K562 (cell line): ENCODE measurements at regions not wholly inside any gene's neighbourhood (a gene's known extent, or its start where the extent isn't known, plus 50 kb on each side); places are given as distances from the start of the nearest gene placed in this dataset.

ENCODE experiments used
- EZH2 ChIP-seq: IDR thresholded peaks from 2 replicates; pipeline ENCODE4 v1.6.1; 2012; ENCODE audit warnings: low read depth, mild to moderate bottlenecking, inconsistent platforms, low read length, borderline replicate concordance
- RBM15 ChIP-seq: fragments of 200-400 bp; formaldehyde crosslinking; IDR thresholded peaks from 2 replicates; pipeline ENCODE4 v1.6.1; 2018; ENCODE audit warnings: mild to moderate bottlenecking, low read length, moderate library complexity; ENCODE audit not compliant: insufficient read depth
- RCOR1 ChIP-seq, 2 experiments: IDR thresholded peaks; 2 replicates each; pipeline ENCODE4 v1.6.1; 2012; ENCODE audit warnings: low read depth in 2 of 2, low read length in 2 of 2, borderline replicate concordance in 1 of 2, improper control_type of control experiment in 1 of 2
- TSHZ1 ChIP-seq: fragments of 250-450 bp; sonication (Bioruptor Pico); IDR thresholded peaks from 2 replicates; pipeline ENCODE4 v1.4.0; 2020; ENCODE audit warnings: mild to moderate bottlenecking, moderate library complexity
- ZNF143 ChIP-seq: sonication (generic); formaldehyde crosslinking; IDR thresholded peaks from 2 replicates; pipeline ENCODE4 v1.9.0; 2022; ENCODE audit warnings: mild to moderate bottlenecking, missing genetic modification reagents
- TF ChIP-seq, protein P1 (sequence below), 2 experiments: fragments of 450-650 bp in 1 of 2; sonication (generic) in 1 of 2; formaldehyde crosslinking in 1 of 2; IDR thresholded peaks in 1 of 2; conservative IDR thresholded peaks in 1 of 2; 2 replicates each; pipeline versions ENCODE4 v1.6.1 to v1.8.1; 2016 to 2023; ENCODE audit warnings: mild to moderate bottlenecking in 2 of 2, moderate library complexity in 2 of 2, inconsistent platforms in 1 of 2, missing genetic modification reagents in 1 of 2
- TF ChIP-seq, protein P2 (sequence below): conservative IDR thresholded peaks from 2 replicates; pipeline ENCODE4 v1.6.1; 2011; ENCODE audit warnings: low read depth, mild to moderate bottlenecking, low read length; ENCODE audit not compliant: control insufficient read depth
- TF ChIP-seq, protein P3 (sequence below): sonication (generic); formaldehyde crosslinking; IDR thresholded peaks from 2 replicates; pipeline ENCODE4 v1.8.0; 2022; ENCODE audit warnings: missing genetic modification reagents, mild to moderate bottlenecking, borderline replicate concordance
- TF ChIP-seq, protein P4 (sequence below), 2 experiments: fragments of 450-650 bp; formaldehyde crosslinking in 1 of 2; IDR thresholded peaks; 2 replicates each; pipeline versions ENCODE4 v1.4.0 to v1.6.1; 2014 to 2020; ENCODE audit warnings: mild to moderate bottlenecking in 2 of 2, borderline replicate concordance in 1 of 2, low read depth in 1 of 2

DNA sequence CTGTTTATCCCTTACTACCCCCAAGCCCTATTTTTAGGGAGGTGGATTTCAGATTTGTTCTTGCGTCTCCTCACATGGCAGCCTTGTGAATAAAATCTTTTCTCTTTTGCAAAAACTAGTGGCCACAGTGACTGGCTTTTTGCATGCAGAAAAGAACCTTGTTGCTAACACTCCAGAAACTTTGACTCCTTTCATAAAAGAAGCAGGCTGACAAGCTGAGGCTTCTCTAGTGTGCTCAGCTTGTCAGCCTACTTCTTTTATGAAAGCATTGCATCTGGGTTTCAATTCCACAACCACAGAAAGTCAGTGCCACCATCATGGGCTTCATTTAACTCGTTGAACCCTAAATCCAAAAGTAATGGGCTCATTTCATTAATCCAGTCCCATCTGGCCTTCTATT lies 761.0 kb upstream of the COBL start:
- TF ChIP-seq TSHZ1 (no peak), ZNF143 (CRISPR knock-in tag) (no peak), RBM15 (no peak), RCOR1 (IDR thresholded peaks at IDR 0.05; ENCODE audit: borderline replicate concordance in 1 of 2, low read depth in 2 of 2, low read length in 2 of 2) (no peak), EZH2 (no peak)
- TF ChIP-seq, protein P1, sequence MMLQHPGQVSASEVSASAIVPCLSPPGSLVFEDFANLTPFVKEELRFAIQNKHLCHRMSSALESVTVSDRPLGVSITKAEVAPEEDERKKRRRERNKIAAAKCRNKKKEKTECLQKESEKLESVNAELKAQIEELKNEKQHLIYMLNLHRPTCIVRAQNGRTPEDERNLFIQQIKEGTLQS (IDR thresholded peaks at IDR 0.05), result no peak
- TF ChIP-seq, protein P1 (CRISPR knock-in tag; conservative IDR thresholded peaks at IDR 0.05), result no peak
- TF ChIP-seq, protein P2, sequence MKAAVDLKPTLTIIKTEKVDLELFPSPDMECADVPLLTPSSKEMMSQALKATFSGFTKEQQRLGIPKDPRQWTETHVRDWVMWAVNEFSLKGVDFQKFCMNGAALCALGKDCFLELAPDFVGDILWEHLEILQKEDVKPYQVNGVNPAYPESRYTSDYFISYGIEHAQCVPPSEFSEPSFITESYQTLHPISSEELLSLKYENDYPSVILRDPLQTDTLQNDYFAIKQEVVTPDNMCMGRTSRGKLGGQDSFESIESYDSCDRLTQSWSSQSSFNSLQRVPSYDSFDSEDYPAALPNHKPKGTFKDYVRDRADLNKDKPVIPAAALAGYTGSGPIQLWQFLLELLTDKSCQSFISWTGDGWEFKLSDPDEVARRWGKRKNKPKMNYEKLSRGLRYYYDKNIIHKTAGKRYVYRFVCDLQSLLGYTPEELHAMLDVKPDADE, result no peak
- TF ChIP-seq, protein P3, sequence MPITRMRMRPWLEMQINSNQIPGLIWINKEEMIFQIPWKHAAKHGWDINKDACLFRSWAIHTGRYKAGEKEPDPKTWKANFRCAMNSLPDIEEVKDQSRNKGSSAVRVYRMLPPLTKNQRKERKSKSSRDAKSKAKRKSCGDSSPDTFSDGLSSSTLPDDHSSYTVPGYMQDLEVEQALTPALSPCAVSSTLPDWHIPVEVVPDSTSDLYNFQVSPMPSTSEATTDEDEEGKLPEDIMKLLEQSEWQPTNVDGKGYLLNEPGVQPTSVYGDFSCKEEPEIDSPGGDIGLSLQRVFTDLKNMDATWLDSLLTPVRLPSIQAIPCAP (CRISPR knock-in tag), result no peak
- TF ChIP-seq, protein P4, sequence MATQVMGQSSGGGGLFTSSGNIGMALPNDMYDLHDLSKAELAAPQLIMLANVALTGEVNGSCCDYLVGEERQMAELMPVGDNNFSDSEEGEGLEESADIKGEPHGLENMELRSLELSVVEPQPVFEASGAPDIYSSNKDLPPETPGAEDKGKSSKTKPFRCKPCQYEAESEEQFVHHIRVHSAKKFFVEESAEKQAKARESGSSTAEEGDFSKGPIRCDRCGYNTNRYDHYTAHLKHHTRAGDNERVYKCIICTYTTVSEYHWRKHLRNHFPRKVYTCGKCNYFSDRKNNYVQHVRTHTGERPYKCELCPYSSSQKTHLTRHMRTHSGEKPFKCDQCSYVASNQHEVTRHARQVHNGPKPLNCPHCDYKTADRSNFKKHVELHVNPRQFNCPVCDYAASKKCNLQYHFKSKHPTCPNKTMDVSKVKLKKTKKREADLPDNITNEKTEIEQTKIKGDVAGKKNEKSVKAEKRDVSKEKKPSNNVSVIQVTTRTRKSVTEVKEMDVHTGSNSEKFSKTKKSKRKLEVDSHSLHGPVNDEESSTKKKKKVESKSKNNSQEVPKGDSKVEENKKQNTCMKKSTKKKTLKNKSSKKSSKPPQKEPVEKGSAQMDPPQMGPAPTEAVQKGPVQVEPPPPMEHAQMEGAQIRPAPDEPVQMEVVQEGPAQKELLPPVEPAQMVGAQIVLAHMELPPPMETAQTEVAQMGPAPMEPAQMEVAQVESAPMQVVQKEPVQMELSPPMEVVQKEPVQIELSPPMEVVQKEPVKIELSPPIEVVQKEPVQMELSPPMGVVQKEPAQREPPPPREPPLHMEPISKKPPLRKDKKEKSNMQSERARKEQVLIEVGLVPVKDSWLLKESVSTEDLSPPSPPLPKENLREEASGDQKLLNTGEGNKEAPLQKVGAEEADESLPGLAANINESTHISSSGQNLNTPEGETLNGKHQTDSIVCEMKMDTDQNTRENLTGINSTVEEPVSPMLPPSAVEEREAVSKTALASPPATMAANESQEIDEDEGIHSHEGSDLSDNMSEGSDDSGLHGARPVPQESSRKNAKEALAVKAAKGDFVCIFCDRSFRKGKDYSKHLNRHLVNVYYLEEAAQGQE (IDR thresholded peaks at IDR 0.05; ENCODE audit: borderline replicate concordance), result no peak
- TF ChIP-seq, protein P4 (CRISPR knock-in tag; IDR thresholded peaks at IDR 0.05; ENCODE audit: low read depth), result no peak
